ENCODE measurements at regions not wholly inside any gene's neighbourhood (a gene's known extent, or its start where the extent isn't known, plus 50 kb on each side); places are given as distances from the start of the nearest gene placed in this dataset.
A peak's percentile ranks its signal among the peaks of the same experiment; 100 is the strongest.

DNA sequence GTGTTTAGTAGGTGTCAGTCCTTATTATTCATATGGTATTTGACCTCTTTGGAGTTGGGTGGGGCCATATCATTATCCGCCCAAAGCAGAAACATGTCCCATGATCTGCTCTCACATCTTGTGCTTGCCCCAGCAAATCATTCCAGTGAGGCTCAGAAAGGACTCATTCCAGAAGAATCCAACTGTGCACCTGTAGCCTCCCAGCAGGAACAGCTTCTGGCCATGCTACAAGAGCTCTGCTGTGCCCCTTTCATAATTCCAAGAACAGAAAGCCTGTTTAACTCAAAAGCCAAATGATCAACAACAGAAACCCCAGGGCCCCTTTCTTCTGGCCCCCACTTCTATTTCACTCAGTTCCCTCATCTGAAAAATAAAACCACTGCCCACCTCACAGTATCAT, 673.1 kb downstream of the DIAPH3 start:
- no peak overlapping the region for H3K4me3 ChIP-seq
- H3K9me3 ChIP-seq, result no peaks in the 10 kb centered on the region
- H3K36me3 ChIP-seq (replicated peaks in 1 of 2; ENCODE audit: insufficient read depth in 1 of 2, low read depth in 2 of 2), result no peaks in the 10 kb centered on the region
- no peak for TF ChIP-seq POLR2A (IDR thresholded peaks at IDR 0.05)
- TF ChIP-seq, protein P1, sequence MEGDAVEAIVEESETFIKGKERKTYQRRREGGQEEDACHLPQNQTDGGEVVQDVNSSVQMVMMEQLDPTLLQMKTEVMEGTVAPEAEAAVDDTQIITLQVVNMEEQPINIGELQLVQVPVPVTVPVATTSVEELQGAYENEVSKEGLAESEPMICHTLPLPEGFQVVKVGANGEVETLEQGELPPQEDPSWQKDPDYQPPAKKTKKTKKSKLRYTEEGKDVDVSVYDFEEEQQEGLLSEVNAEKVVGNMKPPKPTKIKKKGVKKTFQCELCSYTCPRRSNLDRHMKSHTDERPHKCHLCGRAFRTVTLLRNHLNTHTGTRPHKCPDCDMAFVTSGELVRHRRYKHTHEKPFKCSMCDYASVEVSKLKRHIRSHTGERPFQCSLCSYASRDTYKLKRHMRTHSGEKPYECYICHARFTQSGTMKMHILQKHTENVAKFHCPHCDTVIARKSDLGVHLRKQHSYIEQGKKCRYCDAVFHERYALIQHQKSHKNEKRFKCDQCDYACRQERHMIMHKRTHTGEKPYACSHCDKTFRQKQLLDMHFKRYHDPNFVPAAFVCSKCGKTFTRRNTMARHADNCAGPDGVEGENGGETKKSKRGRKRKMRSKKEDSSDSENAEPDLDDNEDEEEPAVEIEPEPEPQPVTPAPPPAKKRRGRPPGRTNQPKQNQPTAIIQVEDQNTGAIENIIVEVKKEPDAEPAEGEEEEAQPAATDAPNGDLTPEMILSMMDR (IDR thresholded peaks at IDR 0.05), result no peak
- DNase-seq (no peak), ATAC-seq (no peak)
- H3K27me3 ChIP-seq, result no peaks in the 10 kb centered on the region
- no peak overlapping the region for H3K27ac ChIP-seq
- peaks cover 8% of the 10 kb centered on the region for H3K4me1 ChIP-seq
- intact Hi-C loops (cut with DNase I), result no loop called here
- WGBS, 2 donors, result 94 to 100% methylated on average over 1 of the region's 1 CpG

- Histone ChIP-seq H3K4me1 (peaks cover 8% of the 10 kb centered on the region), H3K36me3 (replicated peaks in 1 of 2; ENCODE audit: insufficient read depth in 1 of 2, low read depth in 2 of 2) (no peaks in the 10 kb centered on the region), H3K4me3 (no peak overlapping the region), H3K27me3 (no peaks in the 10 kb centered on the region), H3K27ac (no peak overlapping the region), H3K9me3 (no peaks in the 10 kb centered on the region)
- intact Hi-C loops (cut with DNase I), result no loop called here
- 62 to 90% methylated on average over 2 of the region's 2 CpGs for WGBS, 2 donors
- DNase-seq (no peak), ATAC-seq (no peak)
- TF ChIP-seq POLR2A (IDR thresholded peaks at IDR 0.05), result no peak
- TF ChIP-seq, protein P1 (IDR thresholded peaks at IDR 0.05), result no peak
Measured at GRCh38 chr13:59492030-59492636, 671.6 kb downstream of the DIAPH3 start.

DNA sequence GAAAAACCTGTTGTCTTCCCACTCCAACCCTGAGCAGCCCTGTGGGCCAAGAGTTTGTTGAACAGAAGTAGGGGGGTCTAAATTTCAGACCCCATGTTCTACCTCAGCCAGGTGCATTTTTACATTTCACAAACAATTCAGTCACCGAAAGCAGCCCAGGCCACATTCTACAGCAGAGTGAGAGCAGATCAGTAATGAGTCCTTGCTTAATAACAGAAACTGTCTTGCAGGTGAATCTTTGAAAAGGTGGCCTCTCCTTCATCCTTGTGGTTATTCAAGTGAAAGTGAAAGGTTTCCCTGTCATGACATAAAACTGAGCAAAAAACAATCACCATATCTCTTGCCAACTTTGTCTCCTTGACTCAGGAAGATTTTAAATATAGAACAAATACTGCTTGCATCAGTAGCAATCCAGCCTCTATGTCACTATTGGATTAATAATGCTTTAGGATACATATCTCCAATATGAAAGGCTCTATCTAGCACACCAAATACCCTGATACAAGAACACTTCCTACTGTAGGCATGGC, 670.2 kb downstream of the DIAPH3 start:
- 96 to 100% methylated on average over 1 of the region's 1 CpG for WGBS, 2 donors
- Histone ChIP-seq H3K36me3 (replicated peaks in 1 of 2; ENCODE audit: insufficient read depth in 1 of 2, low read depth in 2 of 2) (no peaks in the 10 kb centered on the region), H3K4me3 (no peak overlapping the region), H3K27ac (no peak overlapping the region), H3K9me3 (no peaks in the 10 kb centered on the region), H3K4me1 (peaks cover 8% of the 10 kb centered on the region), H3K27me3 (no peaks in the 10 kb centered on the region)
- intact Hi-C loops (cut with DNase I), result no loop called here
- no peak for TF ChIP-seq POLR2A (IDR thresholded peaks at IDR 0.05)
- TF ChIP-seq, protein P1 (IDR thresholded peaks at IDR 0.05), result no peak
- no peak for DNase-seq
- ATAC-seq, result no peak

DNA sequence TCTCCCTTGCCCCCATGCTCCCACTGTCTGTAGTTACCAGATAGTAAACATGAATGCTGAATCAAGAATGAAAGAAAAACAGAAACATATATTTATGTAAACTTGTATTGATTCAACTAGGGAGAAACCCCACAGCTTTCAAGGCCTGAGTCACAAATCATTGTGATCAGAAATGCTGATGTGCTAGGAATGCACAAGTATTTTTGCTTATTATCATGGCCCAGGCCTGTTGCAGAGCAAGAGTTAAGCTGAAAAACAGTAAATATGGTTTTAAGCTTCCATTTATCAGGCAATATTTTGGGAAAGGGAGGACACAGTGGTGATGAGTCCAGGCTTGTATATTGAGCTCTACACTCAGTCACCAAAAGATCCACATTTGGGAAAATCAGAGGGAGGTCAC, 669.6 kb downstream of the DIAPH3 start:
- no peak for ATAC-seq
- Histone ChIP-seq H3K4me1 (peaks cover 8% of the 10 kb centered on the region), H3K27ac (no peak overlapping the region), H3K9me3 (no peaks in the 10 kb centered on the region), H3K4me3 (no peak overlapping the region), H3K27me3 (no peaks in the 10 kb centered on the region), H3K36me3 (replicated peaks in 1 of 2; ENCODE audit: insufficient read depth in 1 of 2, low read depth in 2 of 2) (no peaks in the 10 kb centered on the region)
- intact Hi-C loops (cut with DNase I), result no loop called here
- DNase-seq, result no peak
- TF ChIP-seq POLR2A (IDR thresholded peaks at IDR 0.05), result no peak
- TF ChIP-seq, protein P1 (IDR thresholded peaks at IDR 0.05), result no peak

DNA sequence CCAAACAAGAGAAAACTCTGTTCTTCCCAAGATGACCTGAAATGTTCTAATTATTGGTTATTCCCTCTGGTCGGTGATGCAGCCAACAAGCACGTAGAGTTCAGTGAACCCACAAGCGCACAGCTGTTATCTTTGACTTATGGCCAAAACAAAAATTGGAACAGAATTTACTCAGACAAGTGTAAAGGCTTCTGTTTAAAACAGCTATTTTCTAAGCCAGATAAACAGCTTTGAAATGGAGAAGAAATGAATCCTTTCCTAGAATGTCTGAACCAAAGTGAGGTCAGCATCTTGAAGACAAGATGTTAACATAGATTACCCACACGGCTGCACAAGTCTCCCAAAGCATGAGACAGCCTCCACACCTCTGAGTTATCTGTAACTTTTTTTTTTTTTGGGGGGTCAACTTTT, 669.2 kb downstream of the DIAPH3 start:
- Histone ChIP-seq H3K4me3 (no peak overlapping the region), H3K9me3 (no peaks in the 10 kb centered on the region), H3K36me3 (replicated peaks in 1 of 2; ENCODE audit: insufficient read depth in 1 of 2, low read depth in 2 of 2) (no peaks in the 10 kb centered on the region), H3K4me1 (peaks cover 8% of the 10 kb centered on the region), H3K27me3 (no peaks in the 10 kb centered on the region), H3K27ac (no peak overlapping the region)
- WGBS, 2 donors, result 20 to 31% methylated on average over 4 of the region's 4 CpGs
- intact Hi-C loops (cut with DNase I), result no loop called here
- peak; percentile 48 for ATAC-seq
- TF ChIP-seq, protein P1 (IDR thresholded peaks at IDR 0.05), result no peak
- no peak for TF ChIP-seq POLR2A (IDR thresholded peaks at IDR 0.05)
- peak in 2 of 4 donors; percentile 7 to 34 for DNase-seq
